Stomach smooth muscle (tissue), 2 donors: ENCODE measurements at regions not wholly inside any gene's neighbourhood (a gene's known extent, or its start where the extent isn't known, plus 50 kb on each side); places are given as distances from the start of the nearest gene placed in this dataset.

Source experiments
- H3K27ac ChIP-seq: one replicate; pipeline ENCODE4 v1.7.0; 2013; ENCODE audit warnings: mild to moderate bottlenecking, low read length, inconsistent platforms
- H3K27me3 ChIP-seq, 2 donors: one replicate each; pipeline ENCODE4 v1.7.0; 2013; ENCODE audit warnings: low read length in 2 of 2; ENCODE audit not compliant: insufficient read depth in 2 of 2, control insufficient read depth in 1 of 2
- H3K36me3 ChIP-seq, 2 donors: one replicate each; pipeline ENCODE4 v1.7.0; 2013; ENCODE audit warnings: low read length in 2 of 2; ENCODE audit not compliant: control insufficient read depth in 2 of 2, insufficient read depth in 2 of 2
- H3K4me1 ChIP-seq: one replicate; pipeline ENCODE4 v1.7.0; 2013; ENCODE audit warnings: low read length; ENCODE audit not compliant: control insufficient read depth, insufficient read depth
- H3K4me3 ChIP-seq, 2 donors: one replicate each; pipeline ENCODE4 v1.7.0; 2013; ENCODE audit warnings: low read length in 2 of 2
- H3K9ac ChIP-seq, 2 donors: one replicate each; pipeline ENCODE4 v1.7.0; 2013; ENCODE audit warnings: low read length in 2 of 2, mild to moderate bottlenecking in 1 of 2
- H3K9me3 ChIP-seq, 2 donors: one replicate each; pipeline ENCODE4 v1.7.0; 2013; ENCODE audit warnings: low read length in 2 of 2; ENCODE audit not compliant: control insufficient read depth in 2 of 2
- donor health status: healthy.
- donor health status: Pancreatic carcinoma.

GRCh38 chr17:33987162-33987561 lies 267.9 kb upstream of the CCL2 start:
- no peaks in the 10 kb centered on the region for H3K36me3 ChIP-seq

GRCh38 chr17:33989361-33990148 lies 265.5 kb upstream of the CCL2 start:
- Histone ChIP-seq H3K9me3 (no peaks in the 10 kb centered on the region), H3K27me3 (no peaks in the 10 kb centered on the region), H3K4me1 (no peaks in the 10 kb centered on the region), H3K4me3 (no peak overlapping the region), H3K36me3 (no peaks in the 10 kb centered on the region), H3K27ac (no peak overlapping the region), H3K9ac (no peak overlapping the region)

More at GRCh38 chr17:33987162-33987561, 267.9 kb upstream of the CCL2 start:
- Histone ChIP-seq H3K27me3 (no peaks in the 10 kb centered on the region), H3K9me3 (no peaks in the 10 kb centered on the region), H3K4me3 (no peak overlapping the region), H3K9ac (no peak overlapping the region), H3K4me1 (no peaks in the 10 kb centered on the region), H3K27ac (no peak overlapping the region)

GRCh38 chr17:33990943-33991706 lies 264.0 kb upstream of the CCL2 start:
- Histone ChIP-seq H3K9me3 (no peaks in the 10 kb centered on the region), H3K9ac (no peak overlapping the region), H3K36me3 (no peaks in the 10 kb centered on the region)

GRCh38 chr17:33992113-33992512 lies 263.0 kb upstream of the CCL2 start:
- no peak overlapping the region for H3K9ac ChIP-seq
- no peak overlapping the region for H3K27ac ChIP-seq
- H3K4me3 ChIP-seq, result no peak overlapping the region
- no peaks in the 10 kb centered on the region for H3K36me3 ChIP-seq
- no peaks in the 10 kb centered on the region for H3K4me1 ChIP-seq
- no peaks in the 10 kb centered on the region for H3K9me3 ChIP-seq
- no peaks in the 10 kb centered on the region for H3K27me3 ChIP-seq

More at GRCh38 chr17:33990943-33991706, 264.0 kb upstream of the CCL2 start:
- no peak overlapping the region for H3K27ac ChIP-seq
- H3K4me1 ChIP-seq, result no peaks in the 10 kb centered on the region
- H3K27me3 ChIP-seq, result no peaks in the 10 kb centered on the region
- no peak overlapping the region for H3K4me3 ChIP-seq

GRCh38 chr17:34000639-34001038 lies 254.4 kb upstream of the CCL2 start:
- no peaks in the 10 kb centered on the region for H3K4me1 ChIP-seq
- no peak overlapping the region for H3K9ac ChIP-seq
- H3K27ac ChIP-seq, result no peak overlapping the region
- no peaks in the 10 kb centered on the region for H3K36me3 ChIP-seq
- H3K9me3 ChIP-seq, result peaks cover 0 to 4% of the 10 kb centered on the region in 2 donors
- H3K4me3 ChIP-seq, result no peak overlapping the region
- no peaks in the 10 kb centered on the region for H3K27me3 ChIP-seq

- Histone ChIP-seq H3K4me3 (no peak overlapping the region), H3K36me3 (no peaks in the 10 kb centered on the region), H3K27ac (no peak overlapping the region), H3K27me3 (no peaks in the 10 kb centered on the region), H3K9ac (no peak overlapping the region), H3K9me3 (peaks cover 0 to 4% of the 10 kb centered on the region in 2 donors), H3K4me1 (no peaks in the 10 kb centered on the region)
These were observed 253.8 kb upstream of the CCL2 start for GRCh38 chr17:34001246-34001645.

GRCh38 chr17:34006126-34006525 lies 249.0 kb upstream of the CCL2 start:
- Histone ChIP-seq H3K27ac (no peak overlapping the region), H3K4me1 (no peaks in the 10 kb centered on the region), H3K4me3 (no peak overlapping the region)

GRCh38 chr17:34008125-34008524 lies 247.0 kb upstream of the CCL2 start:
- no peak overlapping the region for H3K9ac ChIP-seq
- H3K9me3 ChIP-seq, result no peaks in the 10 kb centered on the region
- H3K27me3 ChIP-seq, result peaks cover 0 to 3% of the 10 kb centered on the region in 2 donors
- no peaks in the 10 kb centered on the region for H3K36me3 ChIP-seq
- H3K4me1 ChIP-seq, result no peaks in the 10 kb centered on the region
- no peak overlapping the region for H3K27ac ChIP-seq
- no peak overlapping the region for H3K4me3 ChIP-seq

More at GRCh38 chr17:34006126-34006525, 249.0 kb upstream of the CCL2 start:
- Histone ChIP-seq H3K9me3 (peaks cover 0 to 3% of the 10 kb centered on the region in 2 donors), H3K36me3 (no peaks in the 10 kb centered on the region), H3K27me3 (peaks cover 0 to 3% of the 10 kb centered on the region in 2 donors), H3K9ac (no peak overlapping the region)

GRCh38 chr17:34009912-34010311 lies 245.2 kb upstream of the CCL2 start:
- no peaks in the 10 kb centered on the region for H3K4me1 ChIP-seq
- peaks cover 0 to 3% of the 10 kb centered on the region in 2 donors for H3K27me3 ChIP-seq
- H3K9me3 ChIP-seq, result no peaks in the 10 kb centered on the region
- H3K4me3 ChIP-seq, result no peak overlapping the region
- no peaks in the 10 kb centered on the region for H3K36me3 ChIP-seq
- no peak overlapping the region for H3K27ac ChIP-seq
- H3K9ac ChIP-seq, result no peak overlapping the region

- H3K4me1 ChIP-seq, result no peaks in the 10 kb centered on the region
- H3K9ac ChIP-seq, result no peak overlapping the region
- no peaks in the 10 kb centered on the region for H3K36me3 ChIP-seq
- H3K27me3 ChIP-seq, result peaks cover 0 to 3% of the 10 kb centered on the region in 2 donors
- H3K9me3 ChIP-seq, result no peaks in the 10 kb centered on the region
- H3K27ac ChIP-seq, result no peak overlapping the region
- H3K4me3 ChIP-seq, result no peak overlapping the region
These were observed 244.6 kb upstream of the CCL2 start for GRCh38 chr17:34010534-34010933.

- no peak overlapping the region for H3K4me3 ChIP-seq
- H3K9me3 ChIP-seq, result no peaks in the 10 kb centered on the region
- H3K9ac ChIP-seq, result no peak overlapping the region
- no peak overlapping the region for H3K27ac ChIP-seq
- H3K27me3 ChIP-seq, result peaks cover 0 to 3% of the 10 kb centered on the region in 2 donors
- no peaks in the 10 kb centered on the region for H3K36me3 ChIP-seq
- H3K4me1 ChIP-seq, result no peaks in the 10 kb centered on the region
These were observed 243.5 kb upstream of the CCL2 start for GRCh38 chr17:34011599-34011998.
